ENCODE measurements at regions not wholly inside any gene's neighbourhood (a gene's known extent, or its start where the extent isn't known, plus 50 kb on each side); places are given as distances from the start of the nearest gene placed in this dataset.
"Not testable (repeated sequence)": the region's sequence is repeated elsewhere in the genome, so short reads cannot be mapped to it uniquely, and the experiment has no call there.

DNA sequence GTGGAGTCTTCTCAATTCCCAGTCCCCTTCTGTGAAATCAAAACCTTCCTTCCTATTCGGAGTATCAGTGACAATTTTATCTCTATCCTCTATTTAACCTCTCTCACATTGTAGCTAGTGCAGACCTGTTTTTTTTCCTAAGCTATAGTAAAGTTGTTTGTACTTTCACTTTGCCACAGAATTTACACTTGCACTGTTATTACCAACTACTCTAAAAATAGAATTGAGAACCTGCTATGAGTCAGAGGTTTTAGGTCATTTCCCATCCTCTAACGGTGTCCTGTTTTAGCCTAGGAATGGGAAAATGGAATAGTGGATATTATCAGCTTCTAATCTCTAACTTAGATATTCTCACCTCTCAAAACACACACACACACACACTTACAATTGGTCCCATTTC lies 862.7 kb downstream of the NCAM2 start:
- DNase-seq, result peak; percentile 0

DNA sequence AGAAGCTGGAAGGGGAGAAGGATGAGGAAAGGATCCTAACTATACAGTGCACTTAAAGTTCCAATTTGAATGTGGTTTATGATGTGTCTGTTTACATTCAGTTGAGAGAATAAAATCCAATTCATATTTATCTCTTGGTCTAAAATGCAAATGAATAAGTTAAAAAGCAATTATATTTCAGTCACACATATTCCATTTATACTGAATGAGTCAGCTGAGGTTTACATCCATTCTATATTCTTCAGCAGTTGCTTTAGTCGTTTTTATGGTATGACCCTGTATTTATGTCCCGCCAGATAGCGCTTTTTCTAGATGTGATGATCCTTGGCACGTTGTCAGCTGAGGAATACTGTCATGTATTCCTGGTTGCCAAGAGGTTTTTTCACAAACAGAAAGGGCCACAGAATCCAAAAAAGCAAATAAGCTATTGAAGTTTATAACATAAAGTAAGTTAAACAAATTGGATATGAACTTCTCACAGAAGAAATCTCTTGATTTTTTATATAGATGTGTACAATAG lies 866.2 kb downstream of the NCAM2 start:
- peak; percentile 21 for DNase-seq

DNA sequence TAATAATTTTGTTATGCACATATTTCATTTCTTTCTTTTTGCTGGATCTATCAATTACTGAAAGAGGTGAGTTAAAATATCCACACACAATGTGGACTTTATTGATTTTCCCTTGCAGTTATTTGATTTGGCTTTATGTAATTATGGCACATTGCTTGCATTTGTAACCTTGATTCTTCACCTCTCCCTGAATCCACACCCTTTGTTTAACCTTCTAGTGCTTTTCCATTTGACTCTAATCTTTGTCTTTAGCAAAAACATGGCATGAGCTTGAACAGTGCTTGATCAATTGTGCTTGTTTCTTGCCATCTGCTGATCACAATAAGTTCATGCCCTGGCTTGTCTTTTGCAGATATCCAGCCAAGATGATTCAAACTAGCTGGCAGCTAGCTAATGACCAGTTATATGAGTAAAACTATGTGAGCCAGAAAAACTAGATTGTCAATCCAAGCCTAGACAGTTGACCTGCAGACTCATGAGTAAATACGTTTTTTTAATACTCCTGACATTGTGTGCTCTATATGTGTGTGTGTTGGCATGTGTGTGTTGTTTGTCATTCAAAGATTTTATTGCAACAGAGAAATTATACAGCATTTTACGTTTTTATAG lies 899.2 kb downstream of the NCAM2 start:
- no peak for DNase-seq

DNA sequence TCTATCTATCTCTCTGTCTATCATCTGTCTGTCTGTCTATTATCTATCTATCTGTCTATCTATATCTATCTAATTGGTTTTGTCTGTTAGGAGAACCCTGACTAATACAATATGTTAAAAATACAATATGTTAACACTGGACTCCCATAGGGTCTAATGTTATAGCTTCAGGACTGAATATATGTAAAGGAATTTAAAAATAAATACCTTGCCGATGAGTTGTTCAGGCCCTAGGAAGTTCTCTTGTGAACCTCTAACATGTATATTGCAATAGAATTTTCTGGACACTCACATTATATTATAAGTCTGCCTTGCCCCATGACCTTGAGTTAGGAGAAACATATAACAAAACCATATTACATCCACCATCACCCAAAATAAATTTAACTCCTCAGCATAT lies 900.6 kb downstream of the NCAM2 start:
- peak; percentile 20 for DNase-seq

DNA sequence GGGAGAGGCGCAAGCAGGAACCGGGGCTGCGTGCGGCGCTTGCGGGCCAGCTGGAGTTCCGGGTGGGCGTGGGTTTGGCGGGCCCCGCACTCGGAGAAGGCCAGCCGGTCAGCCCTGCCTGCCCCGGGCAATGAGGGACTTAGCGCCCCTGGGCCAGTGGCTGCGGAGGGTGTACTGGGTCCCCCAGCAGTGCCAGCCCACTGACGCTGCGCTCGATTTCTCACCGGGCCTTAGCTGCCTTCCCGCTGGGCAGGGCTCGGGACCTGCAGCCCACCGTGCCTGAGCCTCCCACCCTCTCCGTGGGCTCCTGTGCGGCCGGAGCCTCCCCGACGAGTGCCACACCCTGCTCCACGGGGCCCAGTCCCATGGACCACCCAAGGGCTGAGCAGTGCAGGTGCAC lies 904.2 kb downstream of the NCAM2 start:
- not testable (repeated sequence) for DNase-seq

DNA sequence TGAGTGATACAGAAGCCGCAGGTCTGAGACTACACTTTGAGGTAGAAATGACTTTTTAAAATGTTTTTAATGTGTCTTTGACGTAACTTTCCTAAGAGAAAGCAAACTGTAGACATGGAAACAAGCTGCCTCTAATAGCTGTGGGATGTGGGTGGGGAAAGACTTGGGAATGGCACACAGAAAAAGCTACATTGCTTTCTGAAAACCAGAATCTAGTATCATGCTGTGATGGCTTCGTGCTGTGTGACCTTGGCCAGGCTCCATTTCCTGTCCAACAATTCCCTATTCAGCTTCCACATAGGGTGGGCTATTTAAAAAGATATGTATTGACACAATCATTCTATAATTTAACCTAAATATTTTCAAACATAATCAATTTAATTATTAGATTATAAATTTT lies 909.1 kb downstream of the NCAM2 start:
- DNase-seq, result peak; percentile 39

DNA sequence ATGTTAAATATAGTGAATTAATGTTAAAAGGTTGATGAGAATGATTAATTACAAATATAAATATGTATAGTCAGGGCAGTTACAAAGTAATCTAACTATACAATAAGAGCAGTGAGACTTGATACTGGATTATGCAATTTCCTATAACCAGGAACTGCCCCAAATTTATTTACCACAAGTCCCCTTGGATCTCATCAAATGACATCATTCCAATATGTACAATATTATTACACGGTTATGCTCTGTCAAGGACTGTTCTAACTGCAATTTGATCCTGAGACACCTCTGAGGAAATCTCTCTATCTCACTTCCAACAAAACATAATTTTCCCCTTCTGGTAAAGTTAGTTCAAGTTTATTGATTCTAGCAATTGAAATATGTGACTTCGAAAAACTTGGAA lies 917.6 kb downstream of the NCAM2 start:
- no peak for DNase-seq

DNA sequence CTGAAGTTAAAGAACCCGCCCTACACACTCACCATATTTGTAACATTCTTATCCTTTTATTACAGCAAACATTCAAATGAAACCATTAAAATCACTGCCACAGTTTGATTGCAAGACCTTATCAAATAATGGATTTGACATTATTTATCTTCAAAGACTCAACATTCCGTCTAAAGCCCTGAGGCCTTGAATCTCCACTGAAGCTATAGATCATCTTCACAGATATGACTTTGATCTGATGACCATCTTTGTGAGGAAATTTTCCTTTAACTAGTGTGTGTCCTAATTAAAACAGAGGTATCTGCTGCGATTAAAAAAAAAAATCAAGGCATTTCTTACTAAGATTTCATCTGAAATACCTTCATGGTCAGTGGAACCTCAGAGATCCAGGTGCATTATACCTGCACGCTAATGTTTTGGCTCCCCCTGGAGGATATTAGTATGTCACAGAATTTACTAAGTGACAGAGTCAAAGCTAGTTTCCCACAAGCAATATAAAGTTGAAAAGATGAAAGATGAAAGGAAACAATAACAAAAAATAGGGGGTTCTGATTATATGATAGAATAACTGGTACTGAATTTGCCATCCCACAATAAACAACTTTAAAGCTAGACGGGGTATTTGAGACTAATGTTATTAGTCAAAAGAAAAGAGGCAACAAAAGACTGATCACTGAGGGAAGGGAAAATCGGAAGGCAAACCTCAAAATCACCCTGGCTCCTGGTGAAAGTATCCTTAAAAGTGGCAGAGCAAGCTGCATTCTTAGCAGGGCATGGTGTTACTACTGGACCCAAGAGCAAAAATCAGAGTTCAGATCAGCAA lies 923.4 kb downstream of the NCAM2 start:
- DNase-seq, result peak; percentile 4

DNA sequence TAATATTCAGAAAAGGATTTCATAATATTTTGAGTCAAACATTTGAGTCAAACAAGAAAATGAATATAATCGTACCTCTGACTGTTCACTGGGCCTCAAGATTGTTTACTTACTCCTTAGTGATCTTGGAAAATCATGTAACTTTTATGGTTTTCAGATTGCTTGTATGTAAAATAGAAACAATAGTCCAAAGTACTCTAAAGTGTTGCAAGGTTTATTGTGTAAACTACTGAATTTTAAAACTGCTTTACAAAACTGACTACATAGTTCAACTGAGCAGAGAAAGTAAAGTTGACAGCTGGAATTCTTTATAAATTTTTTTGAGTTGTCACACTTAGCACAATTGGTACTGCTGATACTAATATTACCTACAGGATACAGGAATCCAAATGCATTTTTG lies 931.0 kb downstream of the NCAM2 start:
- DNase-seq, result no peak

DNA sequence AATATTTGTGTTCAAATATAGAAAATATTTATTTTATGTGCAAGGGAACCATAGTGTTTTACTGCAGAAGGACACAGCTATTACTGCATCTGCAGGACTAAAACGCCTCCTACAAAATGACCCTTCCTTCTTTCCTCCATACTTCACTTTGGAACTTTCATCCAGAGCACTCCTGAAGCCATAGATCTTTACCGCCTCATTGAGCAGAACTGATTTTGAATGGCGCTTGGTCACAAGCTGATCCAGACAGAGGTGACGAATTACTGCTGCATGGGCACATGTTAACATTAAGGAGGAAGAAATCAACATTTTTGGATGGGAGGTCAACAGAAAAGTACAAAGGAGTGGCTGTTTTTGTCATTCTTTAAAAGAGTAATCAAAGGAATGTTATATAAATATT lies 931.6 kb downstream of the NCAM2 start:
- no peak for DNase-seq

DNA sequence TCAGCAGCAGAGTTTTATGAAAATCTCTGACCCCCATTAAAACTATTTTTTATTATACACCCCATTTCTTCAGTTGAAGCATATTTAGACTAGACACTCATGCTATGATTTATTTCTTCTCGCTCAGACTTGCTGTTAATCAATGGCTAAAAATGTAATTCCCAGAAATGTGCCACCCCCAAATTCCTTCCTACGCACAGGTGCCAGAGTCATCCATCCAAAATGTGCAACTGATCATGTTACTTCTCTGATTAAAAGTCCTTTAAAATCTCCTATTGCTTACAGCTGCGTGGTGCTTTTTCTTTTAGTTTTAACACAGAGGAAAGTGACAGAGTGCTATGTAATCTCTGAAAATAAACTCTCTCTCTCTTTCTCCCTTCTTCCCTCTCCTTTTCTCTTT lies 954.4 kb downstream of the NCAM2 start:
- DNase-seq, result no peak

DNA sequence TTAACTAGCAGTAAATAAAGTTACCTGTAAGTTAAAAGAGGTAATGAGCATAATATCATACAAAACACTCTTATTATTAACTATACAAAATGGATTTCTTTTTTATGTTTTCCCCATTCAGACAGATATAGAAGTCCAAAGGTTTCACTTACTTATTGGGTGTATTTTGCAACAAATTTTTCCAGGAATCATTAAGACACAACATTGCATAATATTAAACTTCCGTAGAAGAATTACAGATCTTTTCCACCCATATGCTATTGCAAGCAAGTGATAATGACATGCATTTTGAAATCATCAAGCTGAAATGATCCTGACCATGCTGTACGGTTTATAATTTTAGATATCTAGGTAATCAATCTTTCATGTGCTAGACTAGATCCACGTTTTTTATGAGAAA lies 957.0 kb downstream of the NCAM2 start:
- no peak for DNase-seq

DNA sequence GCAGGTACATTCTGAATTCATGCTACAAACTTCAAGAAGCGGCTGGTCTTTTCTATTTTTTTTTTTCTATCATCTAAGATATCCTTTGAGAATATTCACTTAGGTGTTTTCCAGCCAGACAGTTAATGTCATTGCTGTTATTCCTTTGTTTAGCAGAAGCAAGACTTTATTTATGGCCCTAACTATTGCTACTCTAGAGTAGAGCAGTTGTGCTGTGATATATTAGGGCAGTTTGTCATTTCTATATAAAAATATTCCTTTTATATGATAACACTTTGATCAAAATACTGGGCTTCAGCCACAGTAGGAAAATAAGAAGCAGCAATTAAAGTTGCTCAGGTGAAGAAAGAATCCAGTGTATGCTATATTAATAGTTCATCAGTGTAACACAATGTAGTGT lies 959.3 kb downstream of the NCAM2 start:
- no peak for DNase-seq

DNA sequence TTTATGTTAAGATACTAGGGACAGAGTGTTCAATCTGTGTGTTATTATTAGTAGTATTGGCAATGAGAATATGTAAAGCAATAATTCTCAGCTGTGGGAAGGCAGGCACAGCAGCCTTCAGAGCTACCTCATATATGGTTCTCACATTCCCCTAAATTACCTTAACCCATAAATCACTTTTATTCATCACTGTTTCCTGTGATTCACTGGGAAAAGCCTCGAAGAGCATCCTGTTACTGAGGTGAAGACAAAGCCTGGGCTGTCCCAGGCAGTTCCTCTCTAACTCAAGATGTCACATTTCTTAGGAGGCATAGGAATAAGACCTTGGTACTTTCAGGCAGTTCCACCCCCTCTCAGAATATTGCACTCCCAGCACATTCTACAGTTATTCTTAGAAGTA lies 965.7 kb downstream of the NCAM2 start:
- no peak for DNase-seq

DNA sequence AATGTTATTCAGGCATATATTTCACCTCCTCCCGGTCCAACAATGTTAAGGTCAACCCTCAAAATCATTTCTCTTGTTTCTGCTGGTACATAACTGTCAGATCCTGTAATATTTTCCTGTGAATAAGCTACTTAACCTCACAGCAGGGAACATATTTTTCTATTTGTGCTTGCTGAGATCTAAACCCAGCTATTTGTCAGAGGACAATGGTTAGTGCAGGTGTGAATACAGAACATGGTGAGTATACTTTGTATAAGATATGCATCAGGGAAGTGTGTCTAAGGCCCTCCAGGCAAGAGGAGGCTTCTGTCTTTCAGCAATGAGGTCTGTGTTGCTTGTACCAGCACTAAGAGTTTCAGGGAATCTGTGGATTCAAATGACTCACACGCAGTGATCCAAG lies 970.6 kb downstream of the NCAM2 start:
- DNase-seq, result no peak

DNA sequence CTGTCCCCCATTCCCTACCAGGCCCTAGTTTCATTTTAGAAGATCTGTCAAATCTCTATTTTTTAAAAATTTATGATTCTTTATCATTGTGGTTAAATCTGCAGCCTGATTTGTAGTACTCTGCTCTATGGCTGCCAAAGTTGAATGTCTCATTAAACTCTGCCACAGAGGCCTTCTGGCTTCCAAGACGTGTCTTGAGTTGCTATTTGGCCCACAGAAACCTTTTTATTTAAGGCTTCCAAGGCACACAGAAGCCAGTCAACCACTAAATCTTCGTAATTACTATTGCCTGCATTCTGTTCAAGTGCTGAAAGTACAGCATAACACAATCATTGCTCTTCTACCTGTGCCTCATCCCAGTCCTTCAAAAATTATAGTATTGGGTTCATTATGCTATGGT lies 971.0 kb downstream of the NCAM2 start:
- no peak for DNase-seq

DNA sequence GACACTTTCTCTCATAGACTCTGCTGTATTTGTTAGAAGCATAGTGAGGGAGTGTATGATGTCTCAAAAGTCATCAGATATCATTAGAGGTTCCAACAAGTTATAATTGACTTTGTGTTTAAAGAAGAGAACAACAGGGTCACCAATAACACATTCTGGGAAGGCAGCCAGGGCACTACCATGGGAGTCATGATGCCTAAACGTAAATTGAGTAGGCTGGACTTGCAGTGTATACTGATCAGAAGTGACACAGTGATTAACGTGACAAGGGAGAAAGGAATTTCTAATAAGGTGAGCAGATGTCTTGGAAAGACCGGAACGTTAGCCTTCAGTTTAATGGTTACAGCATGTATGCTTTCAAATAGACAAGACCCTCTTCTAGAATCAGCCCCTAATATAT lies 973.2 kb downstream of the NCAM2 start:
- DNase-seq, result no peak

DNA sequence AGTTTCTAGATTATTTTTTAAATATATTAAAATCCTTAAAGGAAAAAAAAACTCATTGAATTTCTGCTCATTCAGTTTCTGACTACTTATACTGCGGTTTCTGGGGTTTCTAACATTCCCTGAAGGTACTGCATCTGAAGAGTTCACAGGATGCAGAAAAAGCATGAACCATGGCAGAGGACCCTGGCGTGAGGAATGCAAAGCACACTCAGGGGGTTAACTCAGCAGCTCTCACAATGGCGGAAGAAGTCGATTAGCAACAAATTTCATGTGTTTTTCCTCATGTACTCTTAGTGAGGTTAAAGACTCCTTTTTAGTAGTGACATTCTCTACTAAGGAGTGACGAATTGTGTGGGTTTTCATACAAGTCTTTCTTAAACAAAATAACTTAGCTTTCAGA lies 975.6 kb downstream of the NCAM2 start:
- peak; percentile 31 for DNase-seq

DNA sequence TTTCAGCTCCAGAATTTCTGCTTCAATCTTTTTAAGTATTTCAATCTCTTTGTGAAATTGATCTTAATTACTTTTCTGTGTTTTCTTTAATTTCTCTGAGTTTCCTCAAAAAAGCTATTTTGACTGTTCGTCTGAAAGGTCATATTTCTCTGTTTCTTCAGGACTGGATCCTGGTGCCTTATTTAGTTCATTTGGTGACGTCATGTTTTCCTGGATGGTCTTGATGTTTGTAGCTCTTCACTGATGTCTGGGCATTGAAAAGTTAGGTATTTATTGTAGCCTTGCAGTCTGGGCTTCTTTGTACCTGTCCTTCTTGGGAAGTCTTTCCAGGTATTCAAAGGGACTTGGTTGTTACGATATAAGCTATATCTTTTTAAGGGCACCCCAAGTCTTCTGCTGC lies 998.7 kb downstream of the NCAM2 start:
- DNase-seq, result no peak

DNA sequence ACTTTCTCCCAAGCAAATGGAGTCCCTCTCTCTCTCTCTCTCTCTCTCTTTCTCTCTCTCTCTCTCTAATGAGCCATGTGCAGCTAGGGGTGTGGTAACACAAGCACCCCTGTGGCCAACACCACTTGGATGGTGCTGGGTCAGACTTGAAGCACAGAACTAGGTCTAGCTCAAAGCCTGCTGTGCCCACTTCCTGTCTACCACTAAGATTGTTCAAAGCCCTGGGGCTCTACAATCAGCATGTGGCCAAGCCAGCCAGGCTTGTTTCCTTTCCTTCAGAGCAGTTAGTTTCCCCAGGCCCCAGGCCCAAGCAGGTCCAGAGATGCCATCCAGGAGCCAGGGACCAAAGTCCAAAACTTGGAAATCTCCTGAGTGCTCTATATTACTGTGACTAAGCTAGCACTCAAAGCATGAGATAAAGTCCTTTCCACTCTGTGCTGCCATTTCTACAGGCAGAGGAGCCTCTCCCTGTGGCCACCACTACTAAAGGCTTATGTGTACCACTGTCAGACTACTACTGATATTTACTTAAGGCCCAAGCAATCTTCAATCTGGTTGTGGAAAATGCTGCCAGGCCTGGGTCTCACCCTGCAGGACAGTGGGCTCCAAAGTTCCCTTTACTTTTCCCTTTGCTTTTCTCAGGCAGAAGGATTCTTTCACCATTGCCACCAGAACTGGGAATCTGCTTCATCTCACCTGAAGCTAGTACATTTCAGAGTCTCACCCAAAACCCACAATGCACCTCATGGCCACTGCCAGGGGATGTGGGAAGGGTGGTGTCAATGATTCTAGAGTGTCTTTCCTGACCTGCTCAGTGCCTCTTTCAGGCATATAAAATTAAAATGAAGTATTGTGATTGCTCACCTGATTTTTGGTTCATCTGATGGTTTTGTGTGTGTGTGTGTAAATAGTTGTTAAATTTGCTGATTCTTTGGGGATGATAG lies 999.5 kb downstream of the NCAM2 start:
- DNase-seq, result no peak

DNA sequence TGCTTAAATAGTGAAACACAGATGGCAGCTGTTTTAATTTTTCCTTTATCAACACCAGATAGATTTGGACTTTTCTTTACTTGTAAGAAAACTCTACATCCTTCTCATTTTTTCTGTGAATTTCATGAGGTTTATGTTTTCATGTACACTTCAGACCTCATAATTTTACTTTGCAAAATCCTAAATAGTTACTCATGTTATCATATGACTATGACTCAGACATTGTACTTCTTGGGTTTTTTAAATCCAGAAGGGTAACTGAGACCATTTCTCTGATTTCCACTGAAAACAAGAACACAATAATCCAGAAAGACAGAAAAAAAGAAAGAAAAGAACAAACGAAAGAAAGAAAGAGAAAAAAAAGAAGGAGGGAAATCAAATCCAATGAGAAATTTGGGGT lies 1021.6 kb downstream of the NCAM2 start:
- DNase-seq, result peak; percentile 36

DNA sequence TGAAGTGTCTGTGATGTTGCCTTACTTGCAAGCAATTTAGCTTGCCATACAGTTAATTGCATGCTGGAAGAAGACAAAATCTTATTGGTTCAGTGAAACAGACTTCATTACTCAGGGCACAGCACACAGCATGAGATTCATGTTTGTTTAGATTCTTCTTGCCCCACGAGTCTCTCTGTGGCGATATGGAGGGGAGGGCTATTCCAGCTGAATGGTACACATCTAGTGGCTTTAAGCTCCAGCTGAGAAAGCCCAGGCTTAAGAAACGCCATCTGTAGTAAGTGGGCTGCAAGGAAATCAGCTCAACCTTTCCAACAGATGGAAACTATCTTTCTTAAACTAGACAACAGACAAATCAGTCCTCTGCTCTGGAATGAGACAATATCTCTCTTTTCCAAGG lies 1022.0 kb downstream of the NCAM2 start:
- peak; percentile 16 for DNase-seq

DNA sequence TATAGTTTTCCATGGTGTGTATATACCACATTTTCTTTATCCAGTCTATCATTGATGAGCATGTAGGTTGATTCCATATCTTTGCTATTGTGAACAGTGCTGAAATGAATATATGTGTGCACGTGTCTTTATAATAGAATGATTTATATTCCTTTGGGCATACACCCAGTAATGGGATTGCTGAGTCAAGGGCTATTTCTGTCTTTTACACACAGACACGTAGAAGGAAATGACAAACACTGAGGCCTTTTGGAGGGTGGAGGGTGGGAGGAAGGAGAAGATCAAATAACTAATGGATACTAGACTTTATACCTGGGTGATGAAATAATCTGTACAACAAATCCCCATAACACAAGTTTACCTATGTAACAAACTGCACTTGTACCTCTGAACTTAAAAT lies 1025.7 kb downstream of the NCAM2 start:
- DNase-seq, result not testable (repeated sequence)

All from fibroblast of skin of scalp (primary cell).